Adrenal gland (tissue), 5 donors: ENCODE measurements at regions not wholly inside any gene's neighbourhood (a gene's known extent, or its start where the extent isn't known, plus 50 kb on each side); places are given as distances from the start of the nearest gene placed in this dataset.

ENCODE experiments used
- POLR2A ChIP-seq, 2 donors: fragments of 450-650 bp; IDR thresholded peaks; one replicate each; pipeline ENCODE4 v1.6.1; 2017; ENCODE audit warnings: antibody characterized with exemption in 2 of 2, mild to moderate bottlenecking in 2 of 2, moderate library complexity in 1 of 2
- TF ChIP-seq, protein P1 (sequence below), 6 experiments: fragments of 450-650 bp in 4 of 6; fragments of 200-600 bp in 2 of 6; sonication (generic) in 1 of 6; IDR thresholded peaks; 1 replicate in 5 of 6; 2 replicates in 1 of 6; pipeline versions ENCODE4 v1.5.1 to v1.8.0; 2016 to 2021; ENCODE audit warnings: antibody characterized with exemption in 6 of 6, mild to moderate bottlenecking in 2 of 6, moderate library complexity in 1 of 6
- donor health status: DM: no; HTN: no; CAD: no.

GRCh38 chr9:27719711-27720110 is 146.4 kb upstream of the C9orf72 start:
- TF ChIP-seq, protein P1, sequence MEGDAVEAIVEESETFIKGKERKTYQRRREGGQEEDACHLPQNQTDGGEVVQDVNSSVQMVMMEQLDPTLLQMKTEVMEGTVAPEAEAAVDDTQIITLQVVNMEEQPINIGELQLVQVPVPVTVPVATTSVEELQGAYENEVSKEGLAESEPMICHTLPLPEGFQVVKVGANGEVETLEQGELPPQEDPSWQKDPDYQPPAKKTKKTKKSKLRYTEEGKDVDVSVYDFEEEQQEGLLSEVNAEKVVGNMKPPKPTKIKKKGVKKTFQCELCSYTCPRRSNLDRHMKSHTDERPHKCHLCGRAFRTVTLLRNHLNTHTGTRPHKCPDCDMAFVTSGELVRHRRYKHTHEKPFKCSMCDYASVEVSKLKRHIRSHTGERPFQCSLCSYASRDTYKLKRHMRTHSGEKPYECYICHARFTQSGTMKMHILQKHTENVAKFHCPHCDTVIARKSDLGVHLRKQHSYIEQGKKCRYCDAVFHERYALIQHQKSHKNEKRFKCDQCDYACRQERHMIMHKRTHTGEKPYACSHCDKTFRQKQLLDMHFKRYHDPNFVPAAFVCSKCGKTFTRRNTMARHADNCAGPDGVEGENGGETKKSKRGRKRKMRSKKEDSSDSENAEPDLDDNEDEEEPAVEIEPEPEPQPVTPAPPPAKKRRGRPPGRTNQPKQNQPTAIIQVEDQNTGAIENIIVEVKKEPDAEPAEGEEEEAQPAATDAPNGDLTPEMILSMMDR (IDR thresholded peaks at IDR 0.05) = no peak
- TF ChIP-seq POLR2A (IDR thresholded peaks at IDR 0.05) = no peak
